ENCODE measurements at regions not wholly inside any gene's neighbourhood (a gene's known extent, or its start where the extent isn't known, plus 50 kb on each side); places are given as distances from the start of the nearest gene placed in this dataset.

DNA sequence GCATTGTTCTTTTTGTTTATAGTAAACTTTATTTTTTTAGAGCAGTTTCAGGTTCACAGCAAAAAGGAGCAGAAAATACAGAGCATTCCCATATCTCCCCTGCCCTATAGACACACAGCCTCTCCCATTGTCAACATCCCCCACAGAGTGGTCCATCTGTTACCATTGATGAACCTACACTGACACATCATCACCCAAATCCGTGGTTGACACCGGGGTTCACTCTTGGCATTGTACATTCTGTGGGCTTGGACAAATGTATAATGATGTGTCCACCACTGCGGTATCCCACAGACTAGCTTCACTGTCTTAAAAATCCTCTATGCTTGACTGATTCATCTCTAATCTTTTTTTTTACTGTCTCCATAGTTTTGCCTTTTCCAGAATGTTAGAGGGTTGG lies 120.7 kb upstream of the SPATA31C2 start:
- H3K36me3 Mint-ChIP-seq (ENCODE audit: low read depth) = no peaks in the 10 kb centered on the region
- no peak overlapping the region for H3K4me3 Mint-ChIP-seq
- no peaks in the 10 kb centered on the region for H3K27me3 Mint-ChIP-seq
- POLR2A ChIA-PET = no interaction called here
- Histone ChIP-seq H3K27ac (ENCODE audit: low read depth in 1 of 2, low read length in 2 of 2) (no peak overlapping the region), H3K9me3 (ENCODE audit: control insufficient read depth in 1 of 2, insufficient read depth in 1 of 2, low read length in 2 of 2) (no peaks in the 10 kb centered on the region), H3K36me3 (ENCODE audit: insufficient read depth, low read length) (no peaks in the 10 kb centered on the region), H3K4me3 (ENCODE audit: low read length) (no peak overlapping the region), H3K27me3 (ENCODE audit: control insufficient read depth in 1 of 2, insufficient read depth in 2 of 2, low read length in 2 of 2) (no peaks in the 10 kb centered on the region), H3K4me1 (ENCODE audit: insufficient read depth, low read length) (no peaks in the 10 kb centered on the region)
- no peak for ATAC-seq (ENCODE audit: poor library complexity)
- CTCF ChIA-PET = no interaction called here
- DNase-seq = no peak
- H3K9me3 Mint-ChIP-seq = no peaks in the 10 kb centered on the region
- peaks cover 5% of the 10 kb centered on the region for H3K4me1 Mint-ChIP-seq (ENCODE audit: low read depth)
- H3K27ac Mint-ChIP-seq = no peak overlapping the region
- TF ChIP-seq, protein P1, sequence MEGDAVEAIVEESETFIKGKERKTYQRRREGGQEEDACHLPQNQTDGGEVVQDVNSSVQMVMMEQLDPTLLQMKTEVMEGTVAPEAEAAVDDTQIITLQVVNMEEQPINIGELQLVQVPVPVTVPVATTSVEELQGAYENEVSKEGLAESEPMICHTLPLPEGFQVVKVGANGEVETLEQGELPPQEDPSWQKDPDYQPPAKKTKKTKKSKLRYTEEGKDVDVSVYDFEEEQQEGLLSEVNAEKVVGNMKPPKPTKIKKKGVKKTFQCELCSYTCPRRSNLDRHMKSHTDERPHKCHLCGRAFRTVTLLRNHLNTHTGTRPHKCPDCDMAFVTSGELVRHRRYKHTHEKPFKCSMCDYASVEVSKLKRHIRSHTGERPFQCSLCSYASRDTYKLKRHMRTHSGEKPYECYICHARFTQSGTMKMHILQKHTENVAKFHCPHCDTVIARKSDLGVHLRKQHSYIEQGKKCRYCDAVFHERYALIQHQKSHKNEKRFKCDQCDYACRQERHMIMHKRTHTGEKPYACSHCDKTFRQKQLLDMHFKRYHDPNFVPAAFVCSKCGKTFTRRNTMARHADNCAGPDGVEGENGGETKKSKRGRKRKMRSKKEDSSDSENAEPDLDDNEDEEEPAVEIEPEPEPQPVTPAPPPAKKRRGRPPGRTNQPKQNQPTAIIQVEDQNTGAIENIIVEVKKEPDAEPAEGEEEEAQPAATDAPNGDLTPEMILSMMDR (IDR thresholded peaks at IDR 0.05) = no peak
- intact Hi-C loops (cut with DNase I, micrococcal nuclease) = no loop called here

DNA sequence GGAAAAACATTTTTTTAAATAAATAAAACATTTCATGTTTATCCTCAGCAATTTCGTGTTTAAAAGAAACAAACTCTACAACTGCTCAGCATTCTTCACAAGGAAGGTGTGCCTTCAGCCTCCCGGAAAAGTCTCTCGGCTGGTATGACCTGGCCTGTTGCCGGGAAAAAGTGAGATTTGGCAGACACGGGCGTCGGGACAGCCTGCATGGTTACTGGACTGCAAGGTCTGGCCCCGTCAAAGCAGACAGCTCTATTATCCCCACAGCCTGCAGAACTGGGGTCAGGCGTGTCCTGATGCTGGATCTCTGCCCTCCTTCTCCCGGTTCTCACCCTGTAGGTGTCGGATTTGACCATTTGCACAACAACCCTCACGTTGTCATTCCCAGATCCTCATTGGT lies 120.3 kb upstream of the SPATA31C2 start:
- POLR2A ChIA-PET = no interaction called here
- TF ChIP-seq, protein P1 (IDR thresholded peaks at IDR 0.05) = no peak
- Histone ChIP-seq H3K36me3 (ENCODE audit: insufficient read depth, low read length) (no peaks in the 10 kb centered on the region), H3K4me3 (ENCODE audit: low read length) (no peak overlapping the region), H3K27me3 (ENCODE audit: control insufficient read depth in 1 of 2, insufficient read depth in 2 of 2, low read length in 2 of 2) (no peaks in the 10 kb centered on the region), H3K4me1 (ENCODE audit: insufficient read depth, low read length) (no peaks in the 10 kb centered on the region), H3K27ac (ENCODE audit: low read depth in 1 of 2, low read length in 2 of 2) (no peak overlapping the region), H3K9me3 (ENCODE audit: control insufficient read depth in 1 of 2, insufficient read depth in 1 of 2, low read length in 2 of 2) (no peaks in the 10 kb centered on the region)
- intact Hi-C loops (cut with DNase I, micrococcal nuclease) = no loop called here
- Mint-ChIP-seq H3K36me3 (ENCODE audit: low read depth) (no peaks in the 10 kb centered on the region), H3K4me3 (no peak overlapping the region), H3K27me3 (no peaks in the 10 kb centered on the region), H3K9me3 (no peaks in the 10 kb centered on the region), H3K27ac (no peak overlapping the region), H3K4me1 (ENCODE audit: low read depth) (peaks cover 5% of the 10 kb centered on the region)
- ATAC-seq (ENCODE audit: poor library complexity) (no peak), DNase-seq (no peak)
- CTCF ChIA-PET = no interaction called here

DNA sequence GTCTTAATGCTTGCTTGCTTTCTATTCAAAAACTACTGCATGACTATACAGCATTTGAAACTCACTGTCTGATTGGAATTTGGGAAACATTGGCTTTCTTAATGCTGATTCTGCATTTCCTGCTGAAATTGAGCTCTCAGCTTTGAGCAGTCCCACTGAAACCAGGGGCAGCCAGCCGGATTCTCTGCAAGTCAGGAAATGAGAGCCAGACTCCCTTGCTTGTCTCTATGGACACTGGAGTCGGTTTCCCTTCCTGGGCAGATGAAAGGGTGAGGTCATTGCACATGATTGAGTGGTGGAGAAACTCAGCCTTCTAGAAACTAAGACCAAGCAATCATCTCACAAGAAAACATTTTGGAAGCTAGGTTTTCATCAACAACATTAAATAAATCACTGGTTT lies 119.7 kb upstream of the SPATA31C2 start:
- Histone ChIP-seq H3K27me3 (ENCODE audit: control insufficient read depth in 1 of 2, insufficient read depth in 2 of 2, low read length in 2 of 2) (no peaks in the 10 kb centered on the region), H3K36me3 (ENCODE audit: insufficient read depth, low read length) (no peaks in the 10 kb centered on the region), H3K4me3 (ENCODE audit: low read length) (no peak overlapping the region), H3K4me1 (ENCODE audit: insufficient read depth, low read length) (no peaks in the 10 kb centered on the region), H3K27ac (ENCODE audit: low read depth in 1 of 2, low read length in 2 of 2) (no peak overlapping the region), H3K9me3 (ENCODE audit: control insufficient read depth in 1 of 2, insufficient read depth in 1 of 2, low read length in 2 of 2) (peaks cover 0 to under 1% of the 10 kb centered on the region in 2 experiments)
- Mint-ChIP-seq H3K27ac (no peak overlapping the region), H3K4me1 (ENCODE audit: low read depth) (peaks cover 5% of the 10 kb centered on the region), H3K36me3 (ENCODE audit: low read depth) (no peaks in the 10 kb centered on the region), H3K4me3 (no peak overlapping the region), H3K27me3 (no peaks in the 10 kb centered on the region), H3K9me3 (no peaks in the 10 kb centered on the region)
- no peak for ATAC-seq (ENCODE audit: poor library complexity)
- ChIA-PET POLR2A (no interaction called here), CTCF (no interaction called here)
- intact Hi-C loops (cut with DNase I, micrococcal nuclease) = no loop called here
- DNase-seq = no peak
- TF ChIP-seq, protein P1 (IDR thresholded peaks at IDR 0.05) = no peak
